ENCODE measurements at regions not wholly inside any gene's neighbourhood (a gene's known extent, or its start where the extent isn't known, plus 50 kb on each side); places are given as distances from the start of the nearest gene placed in this dataset.
"Not testable (repeated sequence)": the region's sequence is repeated elsewhere in the genome, so short reads cannot be mapped to it uniquely, and the experiment has no call there.

- not testable (repeated sequence) for TF ChIP-seq EZH2 (IDR thresholded peaks at IDR 0.05; ENCODE audit: insufficient read depth, poor library complexity, severe bottlenecking); EZH2phosphoT487 (IDR thresholded peaks at IDR 0.05; ENCODE audit: insufficient read depth, low read depth)
Observed at GRCh38 chr21:10325546-10325945, 195.8 kb upstream of the TPTE start.
